GM20000 (cell line): ENCODE measurements at regions not wholly inside any gene's neighbourhood (a gene's known extent, or its start where the extent isn't known, plus 50 kb on each side); places are given as distances from the start of the nearest gene placed in this dataset.

Source experiments
- DNase-seq: peaks from one replicate; pipeline ENCODE4 v3.0.0; 2012; ENCODE audit warnings: low spot score
- TF ChIP-seq, protein P1 (sequence below): IDR thresholded peaks from 2 replicates; pipeline ENCODE4 v1.5.1; 2012; ENCODE audit warnings: mild to moderate bottlenecking, control low read depth; ENCODE audit errors: extremely low read depth, missing control alignments

GRCh38 chr5:155780260-155780659 is 546.7 kb upstream of the SGCD start:
- TF ChIP-seq, protein P1, sequence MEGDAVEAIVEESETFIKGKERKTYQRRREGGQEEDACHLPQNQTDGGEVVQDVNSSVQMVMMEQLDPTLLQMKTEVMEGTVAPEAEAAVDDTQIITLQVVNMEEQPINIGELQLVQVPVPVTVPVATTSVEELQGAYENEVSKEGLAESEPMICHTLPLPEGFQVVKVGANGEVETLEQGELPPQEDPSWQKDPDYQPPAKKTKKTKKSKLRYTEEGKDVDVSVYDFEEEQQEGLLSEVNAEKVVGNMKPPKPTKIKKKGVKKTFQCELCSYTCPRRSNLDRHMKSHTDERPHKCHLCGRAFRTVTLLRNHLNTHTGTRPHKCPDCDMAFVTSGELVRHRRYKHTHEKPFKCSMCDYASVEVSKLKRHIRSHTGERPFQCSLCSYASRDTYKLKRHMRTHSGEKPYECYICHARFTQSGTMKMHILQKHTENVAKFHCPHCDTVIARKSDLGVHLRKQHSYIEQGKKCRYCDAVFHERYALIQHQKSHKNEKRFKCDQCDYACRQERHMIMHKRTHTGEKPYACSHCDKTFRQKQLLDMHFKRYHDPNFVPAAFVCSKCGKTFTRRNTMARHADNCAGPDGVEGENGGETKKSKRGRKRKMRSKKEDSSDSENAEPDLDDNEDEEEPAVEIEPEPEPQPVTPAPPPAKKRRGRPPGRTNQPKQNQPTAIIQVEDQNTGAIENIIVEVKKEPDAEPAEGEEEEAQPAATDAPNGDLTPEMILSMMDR, result no peak
- no peak for DNase-seq

DNA sequence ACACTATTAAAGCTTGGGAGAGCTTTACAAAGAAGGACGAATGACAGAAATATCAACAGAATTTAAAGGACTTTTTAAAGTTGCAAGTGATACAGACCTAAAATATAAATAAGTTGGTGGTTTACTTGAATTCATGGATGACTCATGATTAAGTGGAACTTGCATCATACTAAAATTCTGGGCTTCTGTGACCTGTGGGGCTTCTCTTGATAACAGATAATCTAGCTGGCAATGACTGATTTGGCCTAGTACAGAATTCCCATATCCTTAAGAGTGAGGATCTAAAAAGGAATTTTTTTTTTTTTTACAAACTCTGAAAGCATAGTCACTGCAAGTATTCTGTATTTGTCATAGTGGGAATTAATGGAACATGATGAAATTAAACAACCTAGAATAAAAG is 543.7 kb upstream of the SGCD start:
- TF ChIP-seq, protein P1, result no peak

GRCh38 chr5:155783791-155784190 is 543.2 kb upstream of the SGCD start:
- no peak for DNase-seq
- TF ChIP-seq, protein P1, result no peak

More for the DNA sequence above, 543.7 kb upstream of the SGCD start:
- DNase-seq, result no peak

DNA sequence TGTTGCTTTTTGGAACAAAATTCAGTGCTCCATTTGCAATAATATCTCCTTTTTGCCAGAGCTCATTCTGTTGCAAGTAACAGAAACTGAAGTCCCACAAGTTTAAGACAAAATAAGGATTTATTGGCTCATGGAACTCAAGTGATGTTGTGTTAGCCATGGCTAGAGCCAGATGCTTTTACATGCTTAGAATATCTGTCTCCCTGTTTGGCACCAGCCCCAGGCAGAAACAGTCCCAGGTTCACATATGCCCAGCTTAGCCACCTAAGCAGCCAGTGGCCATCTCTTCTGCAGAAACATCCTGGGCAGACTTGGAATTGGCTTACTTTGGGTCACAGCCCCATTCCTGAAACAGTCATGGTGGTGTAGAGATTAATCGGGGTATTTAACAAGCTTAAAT is 540.9 kb upstream of the SGCD start:
- no peak for DNase-seq
- TF ChIP-seq, protein P1, result no peak

- no peak for DNase-seq
- TF ChIP-seq, protein P1, result no peak
Measured at GRCh38 chr5:155792873-155793272, 534.1 kb upstream of the SGCD start.

- TF ChIP-seq, protein P1, result no peak
- no peak for DNase-seq
Measured at GRCh38 chr5:155794795-155795194, 532.2 kb upstream of the SGCD start.

GRCh38 chr5:155799308-155799707 is 527.7 kb upstream of the SGCD start:
- TF ChIP-seq, protein P1, result no peak
- no peak for DNase-seq
